Kidney epithelial cell (primary cell): ENCODE measurements at regions not wholly inside any gene's neighbourhood (a gene's known extent, or its start where the extent isn't known, plus 50 kb on each side); places are given as distances from the start of the nearest gene placed in this dataset.

Source experiments
- DNase-seq: peaks from one replicate; pipeline ENCODE4 v3.0.0-alpha.2; 2010; ENCODE audit warnings: low read depth
- H3K27me3 ChIP-seq: 2 replicates; pipeline ENCODE4 v1.6.0; 2011; ENCODE audit warnings: low read length; ENCODE audit not compliant: control insufficient read depth, insufficient read depth
- H3K36me3 ChIP-seq: 2 replicates; pipeline ENCODE4 v1.5.1; 2011; ENCODE audit warnings: low read length; ENCODE audit not compliant: control insufficient read depth, insufficient read depth
- H3K4me3 ChIP-seq: 2 replicates; pipeline ENCODE4 v1.5.1; 2011; ENCODE audit warnings: low read depth, mild to moderate bottlenecking, control low read depth, low read length
- TF ChIP-seq, protein P1 (sequence below): IDR thresholded peaks from 2 replicates; pipeline ENCODE4 v1.5.1; 2011; ENCODE audit warnings: mild to moderate bottlenecking, moderate library complexity, low read length, control low read depth, inconsistent platforms; ENCODE audit not compliant: insufficient read depth, poor library complexity, severe bottlenecking

DNA sequence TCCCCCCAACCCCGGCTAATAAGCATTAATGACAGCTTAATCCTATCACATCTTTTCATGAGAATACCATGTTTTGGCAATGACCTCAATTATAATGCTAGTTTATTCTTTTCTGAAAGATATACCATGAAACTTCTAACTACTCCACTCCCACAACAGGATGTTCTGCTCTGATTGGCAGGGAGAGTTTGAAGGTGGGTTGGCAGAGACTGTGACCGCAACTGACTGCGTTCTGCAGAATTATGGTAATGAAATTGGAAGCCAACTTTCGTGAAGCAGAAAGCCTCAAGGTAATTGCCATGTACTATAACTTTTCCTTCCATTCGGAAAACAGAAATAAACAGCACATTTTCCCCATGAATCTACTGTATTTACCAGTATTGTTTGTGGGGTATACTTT lies 288.2 kb upstream of the SEMA3D start:
- Histone ChIP-seq H3K27me3 (no peaks in the 10 kb centered on the region), H3K4me3 (no peak overlapping the region), H3K36me3 (no peaks in the 10 kb centered on the region)
- DNase-seq = no peak
- TF ChIP-seq, protein P1, sequence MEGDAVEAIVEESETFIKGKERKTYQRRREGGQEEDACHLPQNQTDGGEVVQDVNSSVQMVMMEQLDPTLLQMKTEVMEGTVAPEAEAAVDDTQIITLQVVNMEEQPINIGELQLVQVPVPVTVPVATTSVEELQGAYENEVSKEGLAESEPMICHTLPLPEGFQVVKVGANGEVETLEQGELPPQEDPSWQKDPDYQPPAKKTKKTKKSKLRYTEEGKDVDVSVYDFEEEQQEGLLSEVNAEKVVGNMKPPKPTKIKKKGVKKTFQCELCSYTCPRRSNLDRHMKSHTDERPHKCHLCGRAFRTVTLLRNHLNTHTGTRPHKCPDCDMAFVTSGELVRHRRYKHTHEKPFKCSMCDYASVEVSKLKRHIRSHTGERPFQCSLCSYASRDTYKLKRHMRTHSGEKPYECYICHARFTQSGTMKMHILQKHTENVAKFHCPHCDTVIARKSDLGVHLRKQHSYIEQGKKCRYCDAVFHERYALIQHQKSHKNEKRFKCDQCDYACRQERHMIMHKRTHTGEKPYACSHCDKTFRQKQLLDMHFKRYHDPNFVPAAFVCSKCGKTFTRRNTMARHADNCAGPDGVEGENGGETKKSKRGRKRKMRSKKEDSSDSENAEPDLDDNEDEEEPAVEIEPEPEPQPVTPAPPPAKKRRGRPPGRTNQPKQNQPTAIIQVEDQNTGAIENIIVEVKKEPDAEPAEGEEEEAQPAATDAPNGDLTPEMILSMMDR = no peak

DNA sequence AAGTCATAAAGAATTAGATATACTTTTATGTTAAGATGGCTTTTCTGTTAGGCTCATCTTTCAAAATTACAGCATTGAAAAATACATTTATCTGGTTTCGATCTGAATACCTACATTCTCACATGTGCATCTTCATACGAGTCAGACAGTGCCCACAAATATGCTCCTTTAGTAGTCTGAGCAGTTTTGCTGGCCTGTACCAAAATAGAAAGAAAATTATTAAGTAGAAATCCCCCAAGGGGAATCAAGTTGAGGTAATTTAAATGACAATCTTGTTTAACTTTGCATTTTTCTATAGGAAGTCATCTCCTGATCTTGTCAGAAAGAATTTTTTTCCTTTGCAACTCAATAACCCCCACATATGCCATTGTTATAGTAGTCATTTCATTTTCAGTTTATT lies 287.4 kb upstream of the SEMA3D start:
- TF ChIP-seq, protein P1 = no peak
- Histone ChIP-seq H3K27me3 (no peaks in the 10 kb centered on the region), H3K4me3 (no peak overlapping the region), H3K36me3 (no peaks in the 10 kb centered on the region)
- no peak for DNase-seq

GRCh38 chr7:85471740-85472139 lies 284.9 kb upstream of the SEMA3D start:
- Histone ChIP-seq H3K4me3 (no peak overlapping the region), H3K36me3 (no peaks in the 10 kb centered on the region), H3K27me3 (no peaks in the 10 kb centered on the region)
- TF ChIP-seq, protein P1 = no peak
- no peak for DNase-seq

GRCh38 chr7:85471307-85471706 lies 284.5 kb upstream of the SEMA3D start:
- DNase-seq = no peak
- no peak overlapping the region for H3K4me3 ChIP-seq
- TF ChIP-seq, protein P1 = no peak
- H3K27me3 ChIP-seq = no peaks in the 10 kb centered on the region
- H3K36me3 ChIP-seq = no peaks in the 10 kb centered on the region

- H3K36me3 ChIP-seq = no peaks in the 10 kb centered on the region
- TF ChIP-seq, protein P1 = no peak
- no peaks in the 10 kb centered on the region for H3K27me3 ChIP-seq
- no peak for DNase-seq
- H3K4me3 ChIP-seq = no peak overlapping the region
These were observed 282.7 kb upstream of the SEMA3D start for GRCh38 chr7:85469446-85470010.

- DNase-seq = no peak
- no peaks in the 10 kb centered on the region for H3K36me3 ChIP-seq
These were observed 277.3 kb upstream of the SEMA3D start for GRCh38 chr7:85464042-85464651.

More at GRCh38 chr7:85464042-85464651, 277.3 kb upstream of the SEMA3D start:
- TF ChIP-seq, protein P1 = peak; percentile 6
- Histone ChIP-seq H3K4me3 (no peak overlapping the region), H3K27me3 (no peaks in the 10 kb centered on the region)
